Astrocyte (in vitro differentiated cells and primary cell): ENCODE measurements at regions not wholly inside any gene's neighbourhood (a gene's known extent, or its start where the extent isn't known, plus 50 kb on each side); places are given as distances from the start of the nearest gene placed in this dataset.

Source experiments
- DNase-seq: peaks from one replicate; pipeline ENCODE4 v3.0.0-alpha.2; 2010; ENCODE audit warnings: low read depth
- FAIRE-seq: peaks from 2 replicates; lab custom pipeline; 2011; peaks lifted over from hg19 to GRCh38; lab: Jason Lieb, UNC
- H2AFZ ChIP-seq: 2 replicates; pipeline ENCODE4 v1.6.0; 2012; ENCODE audit warnings: low read depth, low read length, inconsistent platforms
- H3K27ac ChIP-seq: 2 replicates; pipeline ENCODE4 v1.5.1; 2011; ENCODE audit warnings: low read depth, low read length, inconsistent platforms
- H3K27me3 ChIP-seq: 2 replicates; pipeline ENCODE4 v1.6.0; 2011; ENCODE audit warnings: low read length, inconsistent platforms; ENCODE audit not compliant: insufficient read depth
- H3K36me3 ChIP-seq: 2 replicates; pipeline ENCODE4 v1.5.1; 2011; ENCODE audit warnings: low read length, inconsistent platforms; ENCODE audit not compliant: insufficient read depth
- H3K4me1 ChIP-seq: 2 replicates; pipeline ENCODE4 v1.5.1; 2011; ENCODE audit warnings: low read length, inconsistent platforms; ENCODE audit not compliant: insufficient read depth
- H3K4me2 ChIP-seq: 2 replicates; pipeline ENCODE4 v1.6.0; 2012; ENCODE audit warnings: low read length, inconsistent platforms
- H3K4me3 ChIP-seq: 2 replicates; pipeline ENCODE4 v1.5.1; 2011; ENCODE audit warnings: low read depth, mild to moderate bottlenecking, low read length, inconsistent platforms; ENCODE audit not compliant: insufficient read depth
- H3K79me2 ChIP-seq: 2 replicates; pipeline ENCODE4 v1.6.0; 2012; ENCODE audit warnings: mild to moderate bottlenecking, low read length, inconsistent platforms; ENCODE audit not compliant: insufficient read depth
- H3K9ac ChIP-seq: 2 replicates; pipeline ENCODE4 v1.6.0; 2012; ENCODE audit warnings: mild to moderate bottlenecking, low read length, inconsistent platforms
- H3K9me3 ChIP-seq: 2 replicates; pipeline ENCODE4 v1.5.1; 2012; ENCODE audit warnings: low read depth, mild to moderate bottlenecking, low read length, inconsistent platforms; ENCODE audit not compliant: insufficient read depth
- H4K20me1 ChIP-seq: 2 replicates; pipeline ENCODE4 v1.6.0; 2012; ENCODE audit warnings: low read length, inconsistent platforms; ENCODE audit not compliant: insufficient read depth
- H3K27ac Mint-ChIP-seq: one replicate; pipeline ENCODE4 v1.8.0; 2021; ENCODE audit warnings: mild to moderate bottlenecking, mixed read lengths; ENCODE audit not compliant: unreplicated experiment
- H3K27me3 Mint-ChIP-seq: one replicate; pipeline ENCODE4 v1.8.0; 2021; ENCODE audit warnings: low read depth, mixed read lengths; ENCODE audit not compliant: unreplicated experiment
- H3K36me3 Mint-ChIP-seq: one replicate; pipeline ENCODE4 v1.8.0; 2021; ENCODE audit warnings: low read depth, mixed read lengths; ENCODE audit not compliant: unreplicated experiment
- H3K4me1 Mint-ChIP-seq: one replicate; pipeline ENCODE4 v1.8.0; 2021; ENCODE audit warnings: low read depth, mixed read lengths; ENCODE audit not compliant: unreplicated experiment
- H3K4me3 Mint-ChIP-seq: one replicate; pipeline ENCODE4 v1.8.0; 2021; ENCODE audit warnings: mild to moderate bottlenecking, moderate library complexity, mixed read lengths; ENCODE audit not compliant: unreplicated experiment
- H3K9me3 Mint-ChIP-seq: one replicate; pipeline ENCODE4 v1.8.0; 2021; ENCODE audit warnings: mild to moderate bottlenecking, mixed read lengths; ENCODE audit not compliant: unreplicated experiment
- CTCF ChIP-seq: IDR thresholded peaks from 2 replicates; pipeline ENCODE4 v1.5.1; 2011; ENCODE audit warnings: low read depth, mild to moderate bottlenecking, inconsistent platforms, low read length, moderate library complexity; ENCODE audit not compliant: insufficient read depth
- EZH2 ChIP-seq: IDR thresholded peaks from 2 replicates; pipeline ENCODE4 v1.6.1; 2012; ENCODE audit warnings: mild to moderate bottlenecking, low read length, inconsistent platforms; ENCODE audit not compliant: insufficient read depth

- FAIRE-seq (no peak), DNase-seq (no peak)
- no peaks in the 10 kb centered on the region for H3K27me3 Mint-ChIP-seq
- no peak for TF ChIP-seq EZH2
- TF ChIP-seq CTCF, result no peak
- Histone ChIP-seq H3K27me3 (no peaks in the 10 kb centered on the region), H2AFZ (no peak overlapping the region), H3K4me3 (no peak overlapping the region), H3K9ac (no peak overlapping the region), H3K79me2 (no peaks in the 10 kb centered on the region), H3K4me2 (no peak overlapping the region), H3K27ac (no peak overlapping the region), H3K4me1 (peaks cover 2% of the 10 kb centered on the region), H3K36me3 (no peaks in the 10 kb centered on the region), H4K20me1 (no peaks in the 10 kb centered on the region), H3K9me3 (no peaks in the 10 kb centered on the region)
- H3K27ac Mint-ChIP-seq, result no peak overlapping the region
- H3K9me3 Mint-ChIP-seq, result peaks cover 6% of the 10 kb centered on the region
- peaks cover 16% of the 10 kb centered on the region for H3K4me1 Mint-ChIP-seq
- H3K4me3 Mint-ChIP-seq, result peak overlapping the region; percentile 23
- peaks cover 1% of the 10 kb centered on the region for H3K36me3 Mint-ChIP-seq
Observed at GRCh38 chr13:79681069-79681468, 200.1 kb downstream of the NDFIP2 start.

GRCh38 chr13:79680485-79680884 lies 199.5 kb downstream of the NDFIP2 start:
- Mint-ChIP-seq H3K9me3 (peaks cover 6% of the 10 kb centered on the region), H3K4me1 (peaks cover 16% of the 10 kb centered on the region), H3K27ac (no peak overlapping the region), H3K36me3 (peaks cover 1% of the 10 kb centered on the region), H3K27me3 (no peaks in the 10 kb centered on the region), H3K4me3 (no peak overlapping the region)
- Histone ChIP-seq H3K27ac (no peak overlapping the region), H3K9me3 (no peaks in the 10 kb centered on the region), H3K79me2 (no peaks in the 10 kb centered on the region), H3K9ac (no peak overlapping the region), H4K20me1 (no peaks in the 10 kb centered on the region), H3K36me3 (no peaks in the 10 kb centered on the region), H3K4me1 (peaks cover 2% of the 10 kb centered on the region), H2AFZ (no peak overlapping the region), H3K4me3 (no peak overlapping the region), H3K27me3 (no peaks in the 10 kb centered on the region), H3K4me2 (no peak overlapping the region)
- no peak for TF ChIP-seq EZH2
- FAIRE-seq, result no peak
- no peak for DNase-seq

GRCh38 chr13:79679334-79679733 lies 198.4 kb downstream of the NDFIP2 start:
- Histone ChIP-seq H3K9ac (no peak overlapping the region), H3K79me2 (no peaks in the 10 kb centered on the region), H3K27me3 (no peaks in the 10 kb centered on the region), H3K36me3 (no peaks in the 10 kb centered on the region), H4K20me1 (no peaks in the 10 kb centered on the region), H3K4me1 (peaks cover 2% of the 10 kb centered on the region), H3K4me3 (no peak overlapping the region), H3K4me2 (no peak overlapping the region), H2AFZ (no peak overlapping the region), H3K27ac (no peak overlapping the region), H3K9me3 (no peaks in the 10 kb centered on the region)
- DNase-seq (peak; percentile 39), FAIRE-seq (no peak)
- H3K27me3 Mint-ChIP-seq, result no peaks in the 10 kb centered on the region
- H3K27ac Mint-ChIP-seq, result no peak overlapping the region
- no peak overlapping the region for H3K4me3 Mint-ChIP-seq
- peaks cover 4% of the 10 kb centered on the region for H3K9me3 Mint-ChIP-seq
- peak; percentile 84 for TF ChIP-seq CTCF
- no peak for TF ChIP-seq EZH2
- H3K36me3 Mint-ChIP-seq, result peaks cover 1% of the 10 kb centered on the region
- peaks cover 12% of the 10 kb centered on the region for H3K4me1 Mint-ChIP-seq
